Type B pancreatic cell (in vitro differentiated cells): ENCODE measurements at regions not wholly inside any gene's neighbourhood (a gene's known extent, or its start where the extent isn't known, plus 50 kb on each side); places are given as distances from the start of the nearest gene placed in this dataset.

Experiments
- DNase-seq: peaks from one replicate; pipeline ENCODE4 v3.0.0; 2021; ENCODE audit warnings: mixed read lengths; ENCODE audit not compliant: unreplicated experiment; ENCODE audit errors: extremely low spot score
- H3K27ac Mint-ChIP-seq: 2 replicates; pipeline ENCODE4 v1.8.0; 2021; ENCODE audit warnings: mild to moderate bottlenecking, mixed read lengths
- H3K27me3 Mint-ChIP-seq: 2 replicates; pipeline ENCODE4 v1.8.0; 2021; ENCODE audit warnings: mixed read lengths
- H3K36me3 Mint-ChIP-seq: 2 replicates; pipeline ENCODE4 v1.8.0; 2021; ENCODE audit warnings: mixed read lengths
- H3K4me1 Mint-ChIP-seq: one replicate; pipeline ENCODE4 v1.8.0; 2021; ENCODE audit warnings: mixed read lengths; ENCODE audit not compliant: unreplicated experiment
- H3K4me3 Mint-ChIP-seq: 2 replicates; pipeline ENCODE4 v1.8.0; 2021; ENCODE audit warnings: mild to moderate bottlenecking, mixed read lengths
- H3K9me3 Mint-ChIP-seq: 2 replicates; pipeline ENCODE4 v1.8.0; 2021; ENCODE audit warnings: mixed read lengths
- CTCF ChIP-seq: fragments of 200-600 bp; sonication (generic); conservative IDR thresholded peaks from 2 replicates; pipeline ENCODE4 v1.5.0; 2021; ENCODE audit warnings: antibody characterized with exemption, mild to moderate bottlenecking

DNA sequence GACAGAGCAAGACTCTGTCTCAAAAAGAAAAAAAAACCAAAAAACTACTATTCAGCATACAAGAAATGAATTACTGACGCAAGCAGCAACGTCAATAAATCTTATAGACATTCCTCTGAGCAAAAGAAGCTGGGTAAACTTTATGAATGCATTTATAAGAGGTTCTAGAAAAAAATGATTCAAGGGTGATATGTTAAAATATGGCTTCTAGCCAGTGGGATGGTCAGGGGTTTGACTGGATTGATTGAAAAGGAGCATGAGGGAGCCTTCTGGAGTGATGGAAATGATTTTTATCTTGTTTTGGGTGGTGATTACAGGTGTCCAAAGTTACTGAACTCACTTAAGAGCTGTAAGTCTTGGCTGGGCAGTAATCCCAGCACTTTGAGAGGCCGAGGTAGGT is 64.9 kb upstream of the SALL4 start:
- Mint-ChIP-seq H3K27ac (peak overlapping the region; percentile 7), H3K4me1 (peaks cover 6% of the 10 kb centered on the region), H3K36me3 (no peaks in the 10 kb centered on the region), H3K9me3 (no peaks in the 10 kb centered on the region), H3K27me3 (peaks cover 5% of the 10 kb centered on the region), H3K4me3 (no peak overlapping the region)
- no peak for TF ChIP-seq CTCF
- no peak for DNase-seq

DNA sequence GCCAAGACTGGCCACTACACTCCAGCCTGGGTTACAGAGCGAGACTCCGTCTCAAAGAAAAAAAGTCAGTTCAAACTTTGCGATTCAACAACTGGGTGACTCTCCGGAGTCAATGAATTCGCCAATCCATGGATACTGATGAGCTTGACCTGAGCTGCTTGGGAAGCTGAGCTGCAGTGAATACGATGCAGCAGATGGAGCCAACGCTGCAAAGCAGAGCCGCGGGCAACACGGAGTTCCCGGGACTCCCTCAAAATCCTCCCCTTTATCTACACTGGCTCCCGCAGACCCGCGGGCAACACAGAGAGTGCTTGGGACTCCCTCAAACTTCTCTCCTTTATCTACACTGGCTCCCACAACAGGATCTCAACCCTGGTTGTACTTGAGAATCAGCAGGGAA is 62.6 kb upstream of the SALL4 start:
- no peaks in the 10 kb centered on the region for H3K36me3 Mint-ChIP-seq
- no peak for DNase-seq
- H3K27ac Mint-ChIP-seq = no peak overlapping the region
- H3K27me3 Mint-ChIP-seq = peaks cover 5% of the 10 kb centered on the region
- H3K9me3 Mint-ChIP-seq = no peaks in the 10 kb centered on the region
- peaks cover 6% of the 10 kb centered on the region for H3K4me1 Mint-ChIP-seq
- H3K4me3 Mint-ChIP-seq = no peak overlapping the region
- TF ChIP-seq CTCF = no peak

DNA sequence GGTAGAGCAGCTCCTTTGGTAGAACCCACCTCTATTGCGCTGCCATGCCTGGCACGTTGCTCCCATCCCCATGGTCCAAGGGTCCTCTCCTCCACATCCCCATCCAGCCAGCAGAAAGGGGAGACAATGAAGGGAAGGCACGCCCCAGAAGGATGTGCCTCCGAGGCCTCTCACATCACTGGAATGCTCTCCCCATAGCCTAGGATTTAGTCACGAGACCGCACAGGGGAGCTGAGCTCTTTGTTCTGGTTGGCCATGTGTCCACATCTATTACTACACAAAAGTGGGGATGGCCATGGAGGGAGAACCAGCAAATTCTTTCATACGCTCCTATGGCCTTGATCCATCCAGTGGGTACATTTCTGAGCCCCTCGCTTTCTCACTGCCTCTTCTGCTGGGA is 60.5 kb upstream of the SALL4 start:
- no peaks in the 10 kb centered on the region for H3K36me3 Mint-ChIP-seq
- no peak for DNase-seq
- TF ChIP-seq CTCF = no peak
- H3K27me3 Mint-ChIP-seq = peaks cover 5% of the 10 kb centered on the region
- H3K4me1 Mint-ChIP-seq = peaks cover 6% of the 10 kb centered on the region
- no peak overlapping the region for H3K4me3 Mint-ChIP-seq
- H3K27ac Mint-ChIP-seq = no peak overlapping the region
- H3K9me3 Mint-ChIP-seq = no peaks in the 10 kb centered on the region

- TF ChIP-seq CTCF = no peak
- Mint-ChIP-seq H3K36me3 (no peaks in the 10 kb centered on the region), H3K27me3 (peaks cover 5% of the 10 kb centered on the region), H3K27ac (no peak overlapping the region), H3K4me3 (no peak overlapping the region), H3K4me1 (peaks cover 6% of the 10 kb centered on the region), H3K9me3 (no peaks in the 10 kb centered on the region)
- no peak for DNase-seq
Measured at GRCh38 chr20:51861726-51862466, 59.6 kb upstream of the SALL4 start.

- H3K27me3 Mint-ChIP-seq = peaks cover 2% of the 10 kb centered on the region
- no peak for TF ChIP-seq CTCF
- H3K4me3 Mint-ChIP-seq = no peak overlapping the region
- no peaks in the 10 kb centered on the region for H3K36me3 Mint-ChIP-seq
- H3K9me3 Mint-ChIP-seq = no peaks in the 10 kb centered on the region
- no peak for DNase-seq
- H3K4me1 Mint-ChIP-seq = peaks cover 6% of the 10 kb centered on the region
- H3K27ac Mint-ChIP-seq = no peak overlapping the region
Measured at GRCh38 chr20:51860111-51860882, 58.0 kb upstream of the SALL4 start.
